PC-9 (cell line): ENCODE measurements at regions not wholly inside any gene's neighbourhood (a gene's known extent, or its start where the extent isn't known, plus 50 kb on each side); places are given as distances from the start of the nearest gene placed in this dataset.

Experiments
- CTCF ChIP-seq: fragments of 200-600 bp; sonication (generic); conservative IDR thresholded peaks from 2 replicates; pipeline ENCODE4 v1.6.1; 2017; ENCODE audit warnings: mixed run types, antibody characterized with exemption, mild to moderate bottlenecking, moderate library complexity
- EZH2 ChIP-seq: fragments of 200-600 bp; sonication (generic); IDR thresholded peaks from 2 replicates; pipeline ENCODE4 v1.8.0; 2017; ENCODE audit warnings: antibody characterized with exemption, low read depth

GRCh38 chr3:170642882-170643601, 57.2 kb upstream of the SLC7A14 start:
- TF ChIP-seq CTCF (no peak), EZH2 (no peak)
